ENCODE measurements at regions not wholly inside any gene's neighbourhood (a gene's known extent, or its start where the extent isn't known, plus 50 kb on each side); places are given as distances from the start of the nearest gene placed in this dataset.
"Not testable (repeated sequence)": the region's sequence is repeated elsewhere in the genome, so short reads cannot be mapped to it uniquely, and the experiment has no call there.

DNA sequence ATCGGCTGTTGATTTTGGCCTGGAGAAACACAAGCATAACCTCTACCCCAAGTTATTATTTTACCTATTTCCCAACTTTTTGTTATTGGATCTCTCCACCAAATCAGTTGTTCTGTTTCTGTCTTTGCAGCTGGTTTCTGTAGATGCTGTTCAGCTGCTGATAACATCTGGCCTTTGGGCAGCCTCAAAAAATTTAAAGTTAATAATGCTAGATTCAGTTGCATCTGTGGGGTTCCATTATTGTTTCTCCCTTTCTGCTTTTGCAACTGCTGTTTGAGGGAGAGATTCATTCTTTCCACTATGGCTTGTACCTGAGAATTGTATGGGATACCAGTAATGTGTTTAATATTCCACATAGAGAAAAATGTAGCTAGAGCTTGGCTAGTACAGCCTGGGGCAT lies 118.7 kb upstream of the IGFBP3 start:
- H3K27ac ChIP-seq (ENCODE audit: low read depth in 1 of 2, low read length in 2 of 2); H3K36me3 ChIP-seq (ENCODE audit: control insufficient read depth in 4 of 4, insufficient read depth in 3 of 4, low read depth in 1 of 4, low read length in 3 of 4); H3K9me3 ChIP-seq (ENCODE audit: control insufficient read depth in 4 of 4, low read length in 3 of 4); H3K9ac ChIP-seq (ENCODE audit: low read depth in 1 of 2, low read length in 2 of 2); H3K4me3 ChIP-seq (ENCODE audit: low read depth in 1 of 3, low read length in 3 of 3); H3K27me3 ChIP-seq (ENCODE audit: control insufficient read depth in 4 of 4, insufficient read depth in 4 of 4, low read length in 3 of 4); H3K4me1 ChIP-seq (ENCODE audit: control insufficient read depth in 4 of 4, insufficient read depth in 4 of 4, low read length in 3 of 4); DNase-seq (ENCODE audit: low spot score): not testable (repeated sequence)
- 85% methylated on average over 1 of the region's 1 CpG for WGBS

DNA sequence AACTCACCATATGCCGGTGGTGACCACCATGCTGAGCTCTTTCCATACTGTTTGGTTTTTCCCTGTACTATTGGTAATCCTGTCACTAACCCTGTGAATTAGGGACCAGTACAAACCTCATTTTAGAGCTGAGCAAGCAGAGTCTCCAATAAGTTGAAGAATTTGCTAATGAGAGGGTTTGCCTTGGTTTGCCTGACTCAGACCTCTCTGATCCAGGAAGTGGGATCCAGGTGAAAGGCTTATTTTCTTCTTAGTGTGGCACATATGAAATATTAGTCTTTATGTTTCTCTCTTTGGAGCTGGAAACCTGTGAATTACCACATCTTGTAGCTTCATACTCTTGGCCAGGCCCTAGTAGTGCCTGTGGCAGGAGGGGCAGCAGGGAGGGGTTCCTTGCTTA lies 114.1 kb upstream of the IGFBP3 start:
- no peak for DNase-seq (ENCODE audit: low spot score)
- H3K36me3 ChIP-seq (ENCODE audit: control insufficient read depth in 4 of 4, insufficient read depth in 3 of 4, low read depth in 1 of 4, low read length in 3 of 4): no peaks in the 10 kb centered on the region
- no peak overlapping the region for H3K9ac ChIP-seq (ENCODE audit: low read depth in 1 of 2, low read length in 2 of 2)
- H3K4me1 ChIP-seq (ENCODE audit: control insufficient read depth in 4 of 4, insufficient read depth in 4 of 4, low read length in 3 of 4): no peaks in the 10 kb centered on the region
- no peaks in the 10 kb centered on the region for H3K9me3 ChIP-seq (ENCODE audit: control insufficient read depth in 4 of 4, low read length in 3 of 4)
- no peaks in the 10 kb centered on the region for H3K27me3 ChIP-seq (ENCODE audit: control insufficient read depth in 4 of 4, insufficient read depth in 4 of 4, low read length in 3 of 4)
- TF ChIP-seq, protein P1, sequence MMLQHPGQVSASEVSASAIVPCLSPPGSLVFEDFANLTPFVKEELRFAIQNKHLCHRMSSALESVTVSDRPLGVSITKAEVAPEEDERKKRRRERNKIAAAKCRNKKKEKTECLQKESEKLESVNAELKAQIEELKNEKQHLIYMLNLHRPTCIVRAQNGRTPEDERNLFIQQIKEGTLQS (IDR thresholded peaks at IDR 0.05): no peak
- TF ChIP-seq, protein P2, sequence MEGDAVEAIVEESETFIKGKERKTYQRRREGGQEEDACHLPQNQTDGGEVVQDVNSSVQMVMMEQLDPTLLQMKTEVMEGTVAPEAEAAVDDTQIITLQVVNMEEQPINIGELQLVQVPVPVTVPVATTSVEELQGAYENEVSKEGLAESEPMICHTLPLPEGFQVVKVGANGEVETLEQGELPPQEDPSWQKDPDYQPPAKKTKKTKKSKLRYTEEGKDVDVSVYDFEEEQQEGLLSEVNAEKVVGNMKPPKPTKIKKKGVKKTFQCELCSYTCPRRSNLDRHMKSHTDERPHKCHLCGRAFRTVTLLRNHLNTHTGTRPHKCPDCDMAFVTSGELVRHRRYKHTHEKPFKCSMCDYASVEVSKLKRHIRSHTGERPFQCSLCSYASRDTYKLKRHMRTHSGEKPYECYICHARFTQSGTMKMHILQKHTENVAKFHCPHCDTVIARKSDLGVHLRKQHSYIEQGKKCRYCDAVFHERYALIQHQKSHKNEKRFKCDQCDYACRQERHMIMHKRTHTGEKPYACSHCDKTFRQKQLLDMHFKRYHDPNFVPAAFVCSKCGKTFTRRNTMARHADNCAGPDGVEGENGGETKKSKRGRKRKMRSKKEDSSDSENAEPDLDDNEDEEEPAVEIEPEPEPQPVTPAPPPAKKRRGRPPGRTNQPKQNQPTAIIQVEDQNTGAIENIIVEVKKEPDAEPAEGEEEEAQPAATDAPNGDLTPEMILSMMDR (IDR thresholded peaks at IDR 0.05; ENCODE audit: low read depth, low read length, missing input control): no peak
- TF ChIP-seq, protein P3, sequence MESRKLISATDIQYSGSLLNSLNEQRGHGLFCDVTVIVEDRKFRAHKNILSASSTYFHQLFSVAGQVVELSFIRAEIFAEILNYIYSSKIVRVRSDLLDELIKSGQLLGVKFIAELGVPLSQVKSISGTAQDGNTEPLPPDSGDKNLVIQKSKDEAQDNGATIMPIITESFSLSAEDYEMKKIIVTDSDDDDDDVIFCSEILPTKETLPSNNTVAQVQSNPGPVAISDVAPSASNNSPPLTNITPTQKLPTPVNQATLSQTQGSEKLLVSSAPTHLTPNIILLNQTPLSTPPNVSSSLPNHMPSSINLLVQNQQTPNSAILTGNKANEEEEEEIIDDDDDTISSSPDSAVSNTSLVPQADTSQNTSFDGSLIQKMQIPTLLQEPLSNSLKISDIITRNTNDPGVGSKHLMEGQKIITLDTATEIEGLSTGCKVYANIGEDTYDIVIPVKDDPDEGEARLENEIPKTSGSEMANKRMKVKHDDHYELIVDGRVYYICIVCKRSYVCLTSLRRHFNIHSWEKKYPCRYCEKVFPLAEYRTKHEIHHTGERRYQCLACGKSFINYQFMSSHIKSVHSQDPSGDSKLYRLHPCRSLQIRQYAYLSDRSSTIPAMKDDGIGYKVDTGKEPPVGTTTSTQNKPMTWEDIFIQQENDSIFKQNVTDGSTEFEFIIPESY (IDR thresholded peaks at IDR 0.05): no peak
- TF ChIP-seq SP1 (IDR thresholded peaks at IDR 0.05) (no peak), HNF4A (conservative IDR thresholded peaks at IDR 0.05) (no peak), RAD21 (IDR thresholded peaks at IDR 0.05) (no peak), FOXA1 (IDR thresholded peaks at IDR 0.05) (no peak), TAF1 (conservative IDR thresholded peaks at IDR 0.05) (no peak), JUND (IDR thresholded peaks at IDR 0.05) (no peak), RXRA (IDR thresholded peaks at IDR 0.05) (no peak), GABPA (IDR thresholded peaks at IDR 0.05 in 1 of 2, conservative IDR thresholded peaks at IDR 0.05 in 1 of 2) (no peak), HNF4G (IDR thresholded peaks at IDR 0.05) (no peak), YY1 (IDR thresholded peaks at IDR 0.05) (no peak), NR2F2 (IDR thresholded peaks at IDR 0.05) (no peak)
- TF ChIP-seq, protein P4, sequence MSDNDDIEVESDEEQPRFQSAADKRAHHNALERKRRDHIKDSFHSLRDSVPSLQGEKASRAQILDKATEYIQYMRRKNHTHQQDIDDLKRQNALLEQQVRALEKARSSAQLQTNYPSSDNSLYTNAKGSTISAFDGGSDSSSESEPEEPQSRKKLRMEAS (IDR thresholded peaks at IDR 0.05): no peak
- TF ChIP-seq, protein P5, sequence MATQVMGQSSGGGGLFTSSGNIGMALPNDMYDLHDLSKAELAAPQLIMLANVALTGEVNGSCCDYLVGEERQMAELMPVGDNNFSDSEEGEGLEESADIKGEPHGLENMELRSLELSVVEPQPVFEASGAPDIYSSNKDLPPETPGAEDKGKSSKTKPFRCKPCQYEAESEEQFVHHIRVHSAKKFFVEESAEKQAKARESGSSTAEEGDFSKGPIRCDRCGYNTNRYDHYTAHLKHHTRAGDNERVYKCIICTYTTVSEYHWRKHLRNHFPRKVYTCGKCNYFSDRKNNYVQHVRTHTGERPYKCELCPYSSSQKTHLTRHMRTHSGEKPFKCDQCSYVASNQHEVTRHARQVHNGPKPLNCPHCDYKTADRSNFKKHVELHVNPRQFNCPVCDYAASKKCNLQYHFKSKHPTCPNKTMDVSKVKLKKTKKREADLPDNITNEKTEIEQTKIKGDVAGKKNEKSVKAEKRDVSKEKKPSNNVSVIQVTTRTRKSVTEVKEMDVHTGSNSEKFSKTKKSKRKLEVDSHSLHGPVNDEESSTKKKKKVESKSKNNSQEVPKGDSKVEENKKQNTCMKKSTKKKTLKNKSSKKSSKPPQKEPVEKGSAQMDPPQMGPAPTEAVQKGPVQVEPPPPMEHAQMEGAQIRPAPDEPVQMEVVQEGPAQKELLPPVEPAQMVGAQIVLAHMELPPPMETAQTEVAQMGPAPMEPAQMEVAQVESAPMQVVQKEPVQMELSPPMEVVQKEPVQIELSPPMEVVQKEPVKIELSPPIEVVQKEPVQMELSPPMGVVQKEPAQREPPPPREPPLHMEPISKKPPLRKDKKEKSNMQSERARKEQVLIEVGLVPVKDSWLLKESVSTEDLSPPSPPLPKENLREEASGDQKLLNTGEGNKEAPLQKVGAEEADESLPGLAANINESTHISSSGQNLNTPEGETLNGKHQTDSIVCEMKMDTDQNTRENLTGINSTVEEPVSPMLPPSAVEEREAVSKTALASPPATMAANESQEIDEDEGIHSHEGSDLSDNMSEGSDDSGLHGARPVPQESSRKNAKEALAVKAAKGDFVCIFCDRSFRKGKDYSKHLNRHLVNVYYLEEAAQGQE (IDR thresholded peaks at IDR 0.05): no peak
- H3K4me3 ChIP-seq (ENCODE audit: low read depth in 1 of 3, low read length in 3 of 3): no peak overlapping the region
- H3K27ac ChIP-seq (ENCODE audit: low read depth in 1 of 2, low read length in 2 of 2): no peak overlapping the region
- 100% methylated on average over 1 of the region's 1 CpG for WGBS

All from liver (tissue), 8 donors.